Ascending aorta (tissue), 2 donors: ENCODE measurements at regions not wholly inside any gene's neighbourhood (a gene's known extent, or its start where the extent isn't known, plus 50 kb on each side); places are given as distances from the start of the nearest gene placed in this dataset.

Experiments used
- DNase-seq, 2 donors: peaks; one replicate each; pipeline ENCODE4 v3.0.0-alpha.2; 2019; ENCODE audit warnings: low spot score in 2 of 2
- H3K27ac ChIP-seq, 2 donors: fragments of 200-600 bp; sonication (generic); one replicate each; pipeline ENCODE4 v1.5.1; 2016 to 2017; ENCODE audit warnings: mild to moderate bottlenecking in 1 of 2
- H3K27me3 ChIP-seq: fragments of 200-600 bp; sonication (generic); one replicate; pipeline ENCODE4 v1.5.1; 2017
- H3K36me3 ChIP-seq, 2 donors: fragments of 200-600 bp; sonication (generic); one replicate each; pipeline ENCODE4 v1.5.1; 2016
- H3K4me1 ChIP-seq, 2 donors: fragments of 200-600 bp; sonication (generic); one replicate each; pipeline ENCODE4 v1.5.1; 2016 to 2017; ENCODE audit warnings: mild to moderate bottlenecking in 1 of 2
- H3K4me3 ChIP-seq, 2 donors: fragments of 200-600 bp; sonication (generic); one replicate each; pipeline ENCODE4 v1.5.1; 2016 to 2017; ENCODE audit warnings: mild to moderate bottlenecking in 1 of 2
- H3K9me3 ChIP-seq, 2 donors: fragments of 200-600 bp; sonication (generic); one replicate each; pipeline ENCODE4 v1.5.1; 2016
- intact Hi-C: fragments of 100-400 bp; cut with DNase I; formaldehyde crosslinking; loops from one replicate; pipeline ENCODE4 v1.15.1; 2023
- TF ChIP-seq, protein P1 (sequence below), 3 experiments: fragments of 200-600 bp in 2 of 3; fragments of 450-650 bp in 1 of 3; sonication (generic) in 2 of 3; IDR thresholded peaks; one replicate each; pipeline ENCODE4 v1.5.1; 2016 to 2019; ENCODE audit warnings: antibody characterized with exemption in 3 of 3, mild to moderate bottlenecking in 1 of 3, moderate library complexity in 1 of 3

DNA sequence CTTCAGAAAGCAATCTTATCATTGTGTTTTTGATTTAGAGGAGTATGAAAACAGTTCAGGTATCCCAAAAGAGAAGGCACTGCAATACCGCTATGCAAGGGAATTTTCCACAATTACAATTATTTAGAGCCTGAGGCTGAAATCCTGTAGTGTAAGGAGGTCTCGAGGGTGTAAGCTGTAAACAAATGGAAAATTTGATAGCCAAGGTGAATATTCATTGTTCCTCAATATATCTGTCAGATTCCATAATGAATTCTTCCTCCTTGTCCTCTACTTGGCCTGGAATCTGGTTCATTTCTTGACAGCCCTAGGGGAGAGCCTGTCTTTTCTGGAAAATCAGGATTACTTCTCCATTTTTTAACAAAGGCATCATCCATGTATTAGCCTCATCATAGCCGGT lies 63.1 kb upstream of the SMARCA2 start:
- no peak overlapping the region for H3K27ac ChIP-seq
- no peaks in the 10 kb centered on the region for H3K27me3 ChIP-seq
- H3K9me3 ChIP-seq, result no peaks in the 10 kb centered on the region
- intact Hi-C loops, result no loop called here
- H3K4me1 ChIP-seq, result no peaks in the 10 kb centered on the region
- no peak overlapping the region for H3K4me3 ChIP-seq
- DNase-seq, result no peak
- no peaks in the 10 kb centered on the region for H3K36me3 ChIP-seq
- TF ChIP-seq, protein P1, sequence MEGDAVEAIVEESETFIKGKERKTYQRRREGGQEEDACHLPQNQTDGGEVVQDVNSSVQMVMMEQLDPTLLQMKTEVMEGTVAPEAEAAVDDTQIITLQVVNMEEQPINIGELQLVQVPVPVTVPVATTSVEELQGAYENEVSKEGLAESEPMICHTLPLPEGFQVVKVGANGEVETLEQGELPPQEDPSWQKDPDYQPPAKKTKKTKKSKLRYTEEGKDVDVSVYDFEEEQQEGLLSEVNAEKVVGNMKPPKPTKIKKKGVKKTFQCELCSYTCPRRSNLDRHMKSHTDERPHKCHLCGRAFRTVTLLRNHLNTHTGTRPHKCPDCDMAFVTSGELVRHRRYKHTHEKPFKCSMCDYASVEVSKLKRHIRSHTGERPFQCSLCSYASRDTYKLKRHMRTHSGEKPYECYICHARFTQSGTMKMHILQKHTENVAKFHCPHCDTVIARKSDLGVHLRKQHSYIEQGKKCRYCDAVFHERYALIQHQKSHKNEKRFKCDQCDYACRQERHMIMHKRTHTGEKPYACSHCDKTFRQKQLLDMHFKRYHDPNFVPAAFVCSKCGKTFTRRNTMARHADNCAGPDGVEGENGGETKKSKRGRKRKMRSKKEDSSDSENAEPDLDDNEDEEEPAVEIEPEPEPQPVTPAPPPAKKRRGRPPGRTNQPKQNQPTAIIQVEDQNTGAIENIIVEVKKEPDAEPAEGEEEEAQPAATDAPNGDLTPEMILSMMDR (IDR thresholded peaks at IDR 0.05), result no peak

DNA sequence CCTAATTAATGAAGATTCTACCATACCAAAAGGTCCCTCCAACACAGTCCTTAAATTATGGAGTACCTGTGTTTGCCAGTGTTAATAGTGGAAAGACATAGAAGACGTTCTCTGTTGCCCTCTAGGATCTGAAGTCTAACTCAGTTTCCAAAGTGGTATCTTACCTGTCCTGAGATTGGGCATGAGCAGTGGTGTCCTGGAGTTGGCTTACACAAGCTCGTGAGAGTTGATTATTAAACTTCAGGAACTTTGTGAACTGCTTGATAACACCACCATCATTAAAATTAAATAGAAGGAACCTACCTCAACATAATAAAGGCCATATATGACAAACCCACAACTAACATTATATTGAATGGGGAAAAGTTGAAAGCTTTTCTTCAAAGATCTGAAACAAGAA lies 60.9 kb upstream of the SMARCA2 start:
- Histone ChIP-seq H3K4me3 (no peak overlapping the region), H3K27me3 (no peaks in the 10 kb centered on the region), H3K36me3 (no peaks in the 10 kb centered on the region), H3K9me3 (no peaks in the 10 kb centered on the region), H3K4me1 (no peaks in the 10 kb centered on the region), H3K27ac (no peak overlapping the region)
- TF ChIP-seq, protein P1 (IDR thresholded peaks at IDR 0.05), result no peak
- DNase-seq, result no peak
- intact Hi-C loops, result no loop called here

DNA sequence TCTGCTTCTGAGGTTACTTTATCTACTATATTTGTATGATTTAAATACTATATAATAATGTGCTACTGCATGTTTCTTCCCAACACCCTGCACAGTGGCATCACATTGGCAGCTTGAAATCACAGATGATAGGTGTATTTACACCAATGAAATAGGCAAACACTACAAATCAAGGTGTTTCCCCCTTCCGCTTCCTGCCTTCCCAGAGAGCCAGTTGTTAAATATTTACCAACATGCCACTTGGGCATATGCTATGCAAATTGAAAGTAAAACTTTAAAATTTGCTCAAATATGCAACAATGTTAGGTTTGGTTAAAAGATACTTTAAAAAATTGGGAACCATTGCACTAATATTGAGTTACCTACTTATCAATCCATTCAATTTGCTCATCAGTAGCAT lies 58.2 kb upstream of the SMARCA2 start:
- Histone ChIP-seq H3K27me3 (no peaks in the 10 kb centered on the region), H3K4me3 (no peak overlapping the region), H3K36me3 (no peaks in the 10 kb centered on the region), H3K27ac (no peak overlapping the region), H3K4me1 (no peaks in the 10 kb centered on the region), H3K9me3 (no peaks in the 10 kb centered on the region)
- TF ChIP-seq, protein P1 (IDR thresholded peaks at IDR 0.05), result no peak
- intact Hi-C loops, result no loop called here
- no peak for DNase-seq

DNA sequence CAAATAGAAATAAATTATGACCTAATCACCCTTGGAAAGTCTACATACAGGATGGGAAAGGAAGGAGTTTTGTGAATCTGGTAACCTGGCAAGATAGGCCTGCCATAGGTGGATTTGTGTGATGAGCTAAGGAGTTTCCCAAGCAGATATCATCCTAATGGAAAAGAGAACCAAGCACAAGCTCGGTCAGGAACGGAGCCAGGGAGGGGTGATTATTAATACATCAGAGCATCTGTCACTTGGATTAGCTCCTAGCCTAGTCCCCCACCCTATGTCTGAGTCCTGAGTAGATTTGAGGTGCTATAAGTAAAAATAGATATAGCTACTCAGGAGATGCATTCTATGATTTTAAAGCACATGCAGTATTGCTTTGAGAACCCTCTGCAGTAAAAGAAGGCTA lies 57.3 kb upstream of the SMARCA2 start:
- TF ChIP-seq, protein P1 (IDR thresholded peaks at IDR 0.05), result no peak
- Histone ChIP-seq H3K4me1 (no peaks in the 10 kb centered on the region), H3K9me3 (no peaks in the 10 kb centered on the region), H3K27me3 (no peaks in the 10 kb centered on the region), H3K36me3 (no peaks in the 10 kb centered on the region), H3K27ac (no peak overlapping the region), H3K4me3 (no peak overlapping the region)
- no peak for DNase-seq
- intact Hi-C loops, result no loop called here

DNA sequence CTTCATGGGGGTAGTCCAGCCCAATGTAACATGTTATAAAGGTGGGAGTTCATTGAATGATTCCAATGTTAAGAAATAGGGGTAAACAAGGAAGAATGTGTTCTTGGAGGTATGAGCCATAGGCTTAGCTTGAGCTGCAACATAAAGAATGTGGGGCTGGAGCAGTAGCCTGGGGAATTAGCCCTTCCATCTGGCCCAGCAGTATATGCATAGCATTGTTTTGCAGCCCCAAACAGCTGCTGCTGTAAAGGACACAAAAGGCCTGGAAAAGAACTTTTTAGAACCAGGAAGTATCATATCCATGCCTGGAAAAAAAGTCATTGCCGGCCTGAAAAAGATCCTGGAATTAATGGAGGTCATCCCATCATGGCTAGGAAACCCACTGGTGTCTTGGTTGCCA lies 55.8 kb upstream of the SMARCA2 start:
- TF ChIP-seq, protein P1 (IDR thresholded peaks at IDR 0.05), result no peak
- intact Hi-C loops, result no loop called here
- no peak for DNase-seq
- H3K4me1 ChIP-seq, result no peaks in the 10 kb centered on the region
- H3K36me3 ChIP-seq, result no peaks in the 10 kb centered on the region
- H3K27ac ChIP-seq, result no peak overlapping the region
- H3K9me3 ChIP-seq, result no peaks in the 10 kb centered on the region
- no peak overlapping the region for H3K4me3 ChIP-seq
- H3K27me3 ChIP-seq, result no peaks in the 10 kb centered on the region

DNA sequence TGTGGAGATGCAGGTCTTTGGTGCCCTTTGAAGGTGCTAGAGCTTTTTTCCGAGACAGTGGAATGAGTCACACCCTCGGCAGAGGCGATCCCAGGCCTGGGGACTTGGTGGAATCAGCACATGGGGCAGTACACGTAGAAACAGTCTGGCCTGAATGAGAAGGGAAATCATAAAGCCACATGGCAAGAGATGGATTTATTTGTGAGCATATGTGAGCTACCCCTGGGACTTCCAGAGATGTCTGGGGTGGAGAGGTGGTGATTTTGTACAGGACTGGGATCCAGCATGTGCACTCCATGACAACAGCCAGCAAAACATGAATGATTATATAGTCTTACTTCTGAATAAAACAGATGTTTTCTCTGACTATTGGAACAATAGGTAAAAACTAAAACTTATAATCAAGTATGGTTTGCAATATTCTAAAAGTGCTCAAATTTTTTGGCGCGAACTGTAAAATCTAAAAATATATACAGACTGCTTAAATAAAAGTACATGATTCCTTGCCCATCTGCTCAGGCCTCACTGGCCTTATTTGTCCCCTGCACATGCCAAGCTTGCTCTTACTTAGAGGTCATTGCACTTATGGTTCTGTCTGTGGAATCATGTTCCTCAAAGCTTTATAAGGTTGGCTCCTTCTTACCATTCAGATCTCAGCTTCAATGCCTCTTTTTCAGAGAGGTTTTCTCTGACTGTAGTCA lies 54.7 kb upstream of the SMARCA2 start:
- Histone ChIP-seq H3K4me3 (no peak overlapping the region), H3K36me3 (no peaks in the 10 kb centered on the region), H3K27me3 (no peaks in the 10 kb centered on the region), H3K27ac (no peak overlapping the region), H3K4me1 (no peaks in the 10 kb centered on the region), H3K9me3 (no peaks in the 10 kb centered on the region)
- intact Hi-C loops, result no loop called here
- DNase-seq, result no peak
- TF ChIP-seq, protein P1 (IDR thresholded peaks at IDR 0.05), result no peak
